Endothelial cell of umbilical vein (primary cell): ENCODE measurements at regions not wholly inside any gene's neighbourhood (a gene's known extent, or its start where the extent isn't known, plus 50 kb on each side); places are given as distances from the start of the nearest gene placed in this dataset.

ENCODE experiments used
- BruUV-seq: library from RNA; stranded (reverse); fragments of 400-500 nt; replicated peaks from 2 replicates; lab custom pipeline; 2021; lab: Mats Ljungman, UMichigan
- CTCF ChIA-PET: fragments of 300-600, 350-600 bp; sonication (Branson Sonifier 250); formaldehyde crosslinking; loops from one replicate; lab custom pipeline; 2021; ENCODE audit warnings: antibody characterized with exemption, inconsistent platforms; lab: Charles Lee
- POLR2A ChIA-PET: fragments of 300-600, 350-600 bp; sonication (Branson Sonifier 250); formaldehyde crosslinking; loops from one replicate; lab custom pipeline; 2021; ENCODE audit warnings: antibody characterized with exemption, inconsistent platforms; lab: Charles Lee
- DNase-seq: peaks from one replicate; pipeline ENCODE4 v3.0.0-alpha.2; 2011; ENCODE audit warnings: low read depth, low spot score
- FAIRE-seq: peaks from 2 replicates; lab custom pipeline; 2011; peaks lifted over from hg19 to GRCh38; lab: Jason Lieb, UNC
- H2AFZ ChIP-seq: 2 replicates; pipeline ENCODE4 v1.6.0; 2012; ENCODE audit warnings: low read depth, low read length, control low read depth, inconsistent platforms
- H3K27ac ChIP-seq: 2 replicates; pipeline ENCODE4 v1.5.1; 2011; ENCODE audit warnings: low read depth, mild to moderate bottlenecking, control low read depth, low read length, moderate library complexity; ENCODE audit not compliant: insufficient read depth
- H3K27me3 ChIP-seq, 2 experiments: 2 replicates each; pipeline versions ENCODE4 v1.6.0 to v1.6.1; 2011; ENCODE audit warnings: low read length in 2 of 2, mixed read lengths in 1 of 2; ENCODE audit not compliant: control insufficient read depth in 2 of 2, insufficient read depth in 2 of 2
- H3K36me3 ChIP-seq, 2 experiments: 2 replicates in 1 of 2; 3 replicates in 1 of 2; pipeline ENCODE4 v1.5.1; 2011; ENCODE audit warnings: low read length in 2 of 2, mild to moderate bottlenecking in 1 of 2, moderate library complexity in 1 of 2; ENCODE audit not compliant: control insufficient read depth in 2 of 2, insufficient read depth in 2 of 2; ENCODE audit errors: extremely low read depth in 1 of 2
- H3K4me1 ChIP-seq: 3 replicates; pipeline ENCODE4 v1.5.1; 2011; ENCODE audit warnings: mild to moderate bottlenecking, low read length; ENCODE audit not compliant: control insufficient read depth, insufficient read depth; ENCODE audit errors: extremely low read depth
- H3K4me2 ChIP-seq: 2 replicates; pipeline ENCODE4 v1.6.1; 2011; ENCODE audit warnings: low read length, control low read depth, mixed read lengths; ENCODE audit not compliant: insufficient read depth
- H3K4me3 ChIP-seq, 3 experiments: fragments of 200-600 bp in 1 of 3; sonication (generic), shearing (Covaris generic) in 1 of 3; replicated peaks in 1 of 3; 2 replicates each; pipeline ENCODE4 v1.5.1; 2011 to 2016; ENCODE audit warnings: control low read depth in 3 of 3, low read length in 3 of 3, mild to moderate bottlenecking in 2 of 3, inconsistent platforms in 1 of 3, low read depth in 1 of 3, moderate library complexity in 1 of 3; ENCODE audit not compliant: insufficient read depth in 1 of 3
- H3K79me2 ChIP-seq: 2 replicates; pipeline ENCODE4 v1.6.0; 2012; ENCODE audit warnings: low read length, inconsistent platforms; ENCODE audit not compliant: control insufficient read depth, insufficient read depth
- H3K9ac ChIP-seq: replicated peaks from 2 replicates; pipeline ENCODE3; 2011; ENCODE audit warnings: low read length, control low read depth; ENCODE audit not compliant: insufficient read depth; ENCODE audit errors: extremely low read depth
- H3K9me1 ChIP-seq: replicated peaks from 3 replicates; pipeline ENCODE4 v1.6.0; 2011; ENCODE audit warnings: mild to moderate bottlenecking, low read length; ENCODE audit not compliant: control insufficient read depth, insufficient read depth; ENCODE audit errors: extremely low read depth
- H3K9me3 ChIP-seq: replicated peaks from 2 replicates; pipeline ENCODE4 v1.5.1; 2012; ENCODE audit warnings: low read length, inconsistent platforms; ENCODE audit not compliant: control insufficient read depth, insufficient read depth
- H4K20me1 ChIP-seq: replicated peaks from 2 replicates; pipeline ENCODE3; 2011; ENCODE audit warnings: mild to moderate bottlenecking, low read length; ENCODE audit not compliant: control insufficient read depth, insufficient read depth; ENCODE audit errors: extremely low read depth
- CTCF ChIP-seq, 2 donors: IDR thresholded peaks; 1 replicate in 1 of 2; 2 replicates in 1 of 2; pipeline ENCODE4 v1.5.1; 2011; ENCODE audit warnings: low read length in 2 of 2, mild to moderate bottlenecking in 2 of 2, moderate library complexity in 2 of 2, control low read depth in 1 of 2, inconsistent platforms in 1 of 2, low read depth in 1 of 2; ENCODE audit not compliant: insufficient read depth in 1 of 2; ENCODE audit errors: extremely low read depth in 1 of 2
- EZH2 ChIP-seq: IDR thresholded peaks from 2 replicates; pipeline ENCODE4 v1.6.1; 2012; ENCODE audit warnings: borderline replicate concordance, low read depth, mild to moderate bottlenecking, moderate library complexity, low read length, inconsistent platforms; ENCODE audit not compliant: severe bottlenecking
- FOS ChIP-seq: IDR thresholded peaks from 2 replicates; pipeline ENCODE4 v1.6.1; 2011; ENCODE audit warnings: mild to moderate bottlenecking, low read length, moderate library complexity, borderline replicate concordance; ENCODE audit not compliant: insufficient read depth
- GATA2 ChIP-seq: IDR thresholded peaks from 2 replicates; pipeline ENCODE4 v1.7.0; 2011; ENCODE audit warnings: low read depth, mild to moderate bottlenecking, moderate library complexity, mixed read lengths, low read length; ENCODE audit not compliant: insufficient read length, insufficient read depth
- JUN ChIP-seq: IDR thresholded peaks from 2 replicates; pipeline ENCODE4 v1.6.1; 2011; ENCODE audit warnings: borderline replicate concordance, low read depth; ENCODE audit not compliant: insufficient read length, insufficient read depth
- MAX ChIP-seq: IDR thresholded peaks from 2 replicates; pipeline ENCODE4 v1.6.1; 2011; ENCODE audit not compliant: insufficient read depth, insufficient read length
- MYC ChIP-seq: IDR thresholded peaks from one replicate; pipeline ENCODE4 v1.6.1; 2011; ENCODE audit warnings: mild to moderate bottlenecking, low read depth, low read length
- POLR2A ChIP-seq: IDR thresholded peaks from 2 replicates; pipeline ENCODE4 v1.6.1; 2012; ENCODE audit warnings: low read depth, mild to moderate bottlenecking, control low read depth, low read length
- POLR2AphosphoS5 ChIP-seq: IDR thresholded peaks from 2 replicates; pipeline ENCODE4 v1.6.1; 2012; ENCODE audit warnings: low read depth, mild to moderate bottlenecking, control low read depth, low read length, moderate library complexity; ENCODE audit not compliant: insufficient read depth
- dilution Hi-C: fragments of 300-500 bp; cut with MboI; formaldehyde crosslinking; loops from one replicate; pipeline ENCODE4 v1.15.0; 2019; ENCODE audit warnings: low sequenced_read_pairs; ENCODE audit not compliant: extremely low pct_ligation_motif_present
- intact Hi-C: fragments of 100-400 bp; cut with micrococcal nuclease; formaldehyde crosslinking; loops from one replicate; pipeline ENCODE4 v1.10.0; 2022

- no peak overlapping the region for H3K27ac ChIP-seq
- POLR2A ChIA-PET = no interaction called here
- H4K20me1 ChIP-seq = no peaks in the 10 kb centered on the region
- no peak overlapping the region for H3K9ac ChIP-seq
- CTCF ChIA-PET = interaction anchor here (1.3 kb wide), 1 partner anchor 8 kb away, joined by 3 read pairs; no protein-coding TSS in a partner anchor
- FAIRE-seq (no peak), DNase-seq (no peak)
- no peaks in the 10 kb centered on the region for H3K9me1 ChIP-seq
- H3K36me3 ChIP-seq = no peaks in the 10 kb centered on the region
- no peak overlapping the region for H3K4me2 ChIP-seq
- no peaks in the 10 kb centered on the region for H3K4me1 ChIP-seq
- TF ChIP-seq POLR2AphosphoS5 = no peak
- no peak for TF ChIP-seq MAX
- TF ChIP-seq POLR2A = no peak
- TF ChIP-seq JUN = no peak
- no peak for TF ChIP-seq EZH2
- TF ChIP-seq MYC = no peak
- no peak for TF ChIP-seq CTCF (IDR thresholded peaks at IDR 0.05; ENCODE audit: extremely low read depth in 1 of 2, insufficient read depth in 1 of 2, low read depth in 1 of 2, low read length in 2 of 2)
- no peak for TF ChIP-seq GATA2
- TF ChIP-seq FOS = no peak
- H3K79me2 ChIP-seq = no peaks in the 10 kb centered on the region
- H3K4me3 ChIP-seq = no peak overlapping the region
- H2AFZ ChIP-seq = no peak overlapping the region
- H3K27me3 ChIP-seq = no peaks in the 10 kb centered on the region
- H3K9me3 ChIP-seq = no peaks in the 10 kb centered on the region
- intact Hi-C loops (no loop called here), dilution Hi-C loops (no loop called here)
- BruUV-seq = no TSS peak
These were observed 361.6 kb upstream of the NR2F2 start for GRCh38 chr15:95968856-95969255.
